ENCODE measurements at regions not wholly inside any gene's neighbourhood (a gene's known extent, or its start where the extent isn't known, plus 50 kb on each side); places are given as distances from the start of the nearest gene placed in this dataset.

DNA sequence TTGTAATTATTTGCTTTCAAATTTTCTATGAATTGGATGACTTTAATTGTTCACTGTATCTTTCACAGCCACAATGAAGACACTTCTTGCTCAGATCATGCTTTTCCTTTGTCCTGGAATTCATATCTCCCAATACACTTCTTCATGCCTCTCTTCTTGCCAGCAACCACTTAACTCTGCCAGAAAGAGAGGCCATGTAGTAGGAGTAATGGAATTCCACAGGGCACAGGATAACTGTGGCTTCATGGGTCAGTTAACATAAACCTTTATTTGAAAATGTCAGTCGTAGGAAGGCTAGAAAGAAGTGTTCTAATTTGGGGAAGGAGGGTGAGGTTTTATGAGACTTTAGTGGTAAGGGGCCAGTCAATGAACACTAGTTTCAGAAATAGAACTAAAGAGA, 190.3 kb downstream of the TMEM167A start:
- TF ChIP-seq, protein P1, sequence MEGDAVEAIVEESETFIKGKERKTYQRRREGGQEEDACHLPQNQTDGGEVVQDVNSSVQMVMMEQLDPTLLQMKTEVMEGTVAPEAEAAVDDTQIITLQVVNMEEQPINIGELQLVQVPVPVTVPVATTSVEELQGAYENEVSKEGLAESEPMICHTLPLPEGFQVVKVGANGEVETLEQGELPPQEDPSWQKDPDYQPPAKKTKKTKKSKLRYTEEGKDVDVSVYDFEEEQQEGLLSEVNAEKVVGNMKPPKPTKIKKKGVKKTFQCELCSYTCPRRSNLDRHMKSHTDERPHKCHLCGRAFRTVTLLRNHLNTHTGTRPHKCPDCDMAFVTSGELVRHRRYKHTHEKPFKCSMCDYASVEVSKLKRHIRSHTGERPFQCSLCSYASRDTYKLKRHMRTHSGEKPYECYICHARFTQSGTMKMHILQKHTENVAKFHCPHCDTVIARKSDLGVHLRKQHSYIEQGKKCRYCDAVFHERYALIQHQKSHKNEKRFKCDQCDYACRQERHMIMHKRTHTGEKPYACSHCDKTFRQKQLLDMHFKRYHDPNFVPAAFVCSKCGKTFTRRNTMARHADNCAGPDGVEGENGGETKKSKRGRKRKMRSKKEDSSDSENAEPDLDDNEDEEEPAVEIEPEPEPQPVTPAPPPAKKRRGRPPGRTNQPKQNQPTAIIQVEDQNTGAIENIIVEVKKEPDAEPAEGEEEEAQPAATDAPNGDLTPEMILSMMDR (IDR thresholded peaks at IDR 0.05), result no peak

DNA sequence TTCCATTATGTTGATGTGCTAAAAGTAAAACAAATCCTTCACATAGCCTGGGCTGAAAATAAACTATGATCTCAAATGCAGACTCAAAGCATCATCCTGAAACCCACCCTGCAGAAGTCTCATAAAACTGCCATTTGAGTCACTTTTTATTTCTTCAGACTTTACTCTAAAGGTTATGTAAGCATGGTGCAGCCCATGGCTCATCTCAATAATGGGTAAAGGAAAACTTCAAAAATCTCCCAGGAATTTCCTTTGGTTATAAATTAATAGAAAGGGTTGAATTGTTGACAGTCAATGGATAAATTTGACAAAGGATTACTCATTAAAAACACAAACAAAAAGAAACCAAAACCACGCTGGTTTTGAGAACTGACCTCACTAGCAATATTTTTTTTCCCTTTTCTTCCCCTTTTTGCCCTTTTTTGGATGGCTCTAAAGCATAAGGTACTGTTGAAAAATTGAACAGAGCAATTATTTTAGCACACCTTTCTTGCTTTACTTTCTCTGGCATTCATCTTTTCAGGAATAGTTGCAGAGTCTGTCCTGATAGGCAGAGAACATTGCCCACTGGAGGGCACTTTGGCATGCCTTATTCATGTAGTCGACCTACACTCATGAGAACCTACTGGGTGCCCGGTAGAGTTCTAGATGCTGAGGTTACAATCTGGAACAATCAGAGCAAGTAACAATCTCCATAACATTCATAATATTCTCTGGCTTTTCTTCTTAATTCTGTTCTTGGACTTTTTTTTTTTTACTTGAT, 191.4 kb downstream of the TMEM167A start:
- TF ChIP-seq, protein P1 (IDR thresholded peaks at IDR 0.05), result no peak

DNA sequence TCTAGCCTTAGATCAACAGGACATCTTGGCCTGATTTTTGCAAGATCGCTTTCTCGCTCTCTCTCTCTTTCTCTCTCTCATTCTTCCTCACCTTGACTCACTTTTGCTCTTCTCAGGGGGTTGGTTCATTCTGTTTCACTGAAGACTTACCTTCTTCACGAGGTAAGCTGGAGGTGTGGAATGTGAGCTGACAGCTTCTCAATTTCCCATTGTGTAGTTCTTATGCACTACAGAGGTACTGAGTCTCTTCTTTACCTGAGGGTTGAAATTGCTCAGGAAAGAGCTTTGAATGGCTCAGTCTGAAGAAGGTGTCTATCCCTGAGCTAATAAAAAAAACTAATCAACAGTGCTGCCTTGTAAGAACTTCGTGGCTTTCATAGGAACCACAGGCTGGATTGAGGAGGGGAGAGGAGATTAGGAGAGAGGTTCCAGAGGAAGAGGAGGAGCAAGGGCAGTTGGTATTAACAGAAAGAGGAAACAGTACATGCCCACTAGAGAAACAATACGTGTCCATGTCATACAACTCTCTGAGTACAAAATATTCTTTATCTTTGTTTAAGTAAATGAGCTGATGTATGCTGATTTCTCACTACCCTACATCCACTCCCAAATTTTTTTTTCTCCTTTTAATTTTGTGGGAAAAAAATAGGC, 192.2 kb downstream of the TMEM167A start:
- TF ChIP-seq, protein P1 (IDR thresholded peaks at IDR 0.05), result no peak

DNA sequence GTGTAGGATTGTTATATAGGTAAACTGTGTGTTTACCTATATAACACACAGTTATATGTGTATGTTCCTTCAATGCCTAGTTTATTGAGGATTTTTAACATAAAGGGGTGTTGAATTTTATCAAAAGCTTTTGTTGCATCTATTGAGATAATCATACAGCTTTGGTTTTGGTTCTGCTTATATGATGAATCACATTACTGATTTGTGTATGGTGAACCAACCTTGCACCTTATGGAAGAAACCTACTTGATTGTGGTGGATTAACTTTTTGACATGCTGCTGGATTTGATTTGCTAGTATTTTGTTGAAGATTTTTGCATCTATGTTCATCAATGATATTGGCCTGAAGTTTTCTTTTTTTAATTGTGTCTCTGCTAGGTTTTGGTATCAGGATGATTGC, 194.9 kb downstream of the TMEM167A start:
- TF ChIP-seq, protein P1 (IDR thresholded peaks at IDR 0.05), result no peak

DNA sequence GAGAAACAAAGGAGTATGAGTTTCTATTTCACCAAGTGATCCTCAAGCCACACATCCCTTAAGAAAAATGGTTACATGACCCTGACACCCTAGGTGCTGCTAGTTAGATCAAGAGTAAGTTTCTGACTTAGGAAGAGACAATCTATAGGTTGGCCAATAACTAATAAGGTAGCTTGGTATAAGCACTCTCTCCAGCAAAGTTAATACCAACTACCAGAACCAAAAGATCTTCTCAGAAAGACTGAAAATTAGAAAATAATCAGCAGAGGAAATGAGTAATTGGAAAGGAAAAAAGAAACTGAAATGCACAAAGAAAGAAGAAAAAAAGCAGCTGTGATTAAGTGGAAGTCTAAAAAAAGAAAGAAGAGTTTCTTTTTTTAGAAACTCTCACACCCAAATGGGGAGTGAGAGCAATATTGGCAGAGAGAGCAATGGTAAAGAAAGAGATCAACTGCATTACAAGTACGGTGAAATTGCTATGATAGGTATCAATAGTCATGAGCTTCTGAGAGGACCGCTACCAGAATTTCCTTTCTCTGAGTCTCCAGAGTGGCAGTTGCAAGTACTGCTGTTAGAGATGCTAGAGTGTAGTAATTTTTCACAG, 195.5 kb downstream of the TMEM167A start:
- TF ChIP-seq, protein P1 (IDR thresholded peaks at IDR 0.05), result no peak

DNA sequence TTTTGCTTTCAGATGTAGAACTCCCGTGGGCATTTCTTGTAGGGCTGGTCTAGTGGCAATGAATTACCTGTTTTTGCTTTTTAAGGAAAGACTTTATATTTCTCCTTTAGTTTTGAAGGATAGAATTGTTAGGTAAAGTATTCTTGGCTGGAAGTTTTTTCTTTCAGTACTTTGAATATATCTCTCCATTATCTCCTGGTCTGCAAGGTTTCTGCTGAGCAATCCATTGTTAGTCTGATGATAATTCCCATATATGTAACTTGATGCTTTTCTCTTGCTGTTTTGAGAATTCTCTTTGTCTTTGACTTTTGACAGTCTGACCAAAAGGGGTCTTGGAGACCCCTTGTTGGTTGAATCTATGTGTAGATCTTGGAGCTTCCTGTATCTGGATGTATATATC, 198.1 kb downstream of the TMEM167A start:
- TF ChIP-seq, protein P1 (IDR thresholded peaks at IDR 0.05), result no peak

DNA sequence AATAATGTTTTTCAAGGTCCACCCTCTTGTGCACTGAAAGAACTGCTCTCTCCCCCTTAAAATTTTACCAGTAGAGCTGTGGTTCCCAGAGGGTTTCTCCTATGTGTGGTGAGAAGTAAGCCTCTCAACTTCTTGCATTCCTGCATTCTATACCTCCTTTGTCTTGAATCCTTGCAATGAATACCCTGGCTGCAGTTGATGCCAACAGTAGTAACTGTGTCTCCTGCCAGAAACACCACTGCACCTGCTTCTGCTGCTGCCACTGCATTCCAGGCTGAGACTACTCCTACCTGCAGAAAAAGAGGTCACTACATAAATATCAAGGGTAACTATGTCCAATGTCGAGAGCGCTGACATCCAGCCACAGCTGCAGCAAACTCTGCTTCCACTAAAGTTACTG, 203.7 kb downstream of the TMEM167A start:
- TF ChIP-seq, protein P1 (IDR thresholded peaks at IDR 0.05), result no peak
